ENCODE measurements at regions not wholly inside any gene's neighbourhood (a gene's known extent, or its start where the extent isn't known, plus 50 kb on each side); places are given as distances from the start of the nearest gene placed in this dataset.

DNA sequence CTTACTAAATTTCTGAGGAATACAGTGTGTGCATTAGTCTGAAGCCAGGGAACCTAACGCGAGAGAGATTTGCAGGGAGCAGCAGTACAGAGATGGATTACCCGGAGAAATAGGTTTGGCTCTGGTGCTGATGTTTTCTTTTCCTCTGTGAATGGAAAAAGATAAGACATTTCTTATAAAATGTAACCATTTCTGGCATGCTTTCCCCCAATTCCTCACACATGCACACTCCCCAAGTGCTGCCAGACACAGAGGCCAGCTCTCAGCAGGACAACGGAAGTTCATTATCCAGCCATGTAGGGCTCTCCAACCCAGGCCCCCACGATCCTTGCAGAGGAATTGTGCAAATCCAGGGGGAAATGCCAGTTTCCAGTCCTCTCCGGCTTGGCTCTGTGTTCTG, 224.5 kb upstream of the MGAT5 start:
- no peak overlapping the region for H3K4ac ChIP-seq (replicated peaks; ENCODE audit: insufficient read length, low read depth, low read length)
- WGBS, 2 experiments (ENCODE audit: extremely low coverage in 1 of 2, insufficient coverage in 1 of 2, insufficient read length in 1 of 2, insufficient replicate concordance in 2 of 2, low coverage in 1 of 2, low lambda C conversion rate in 2 of 2, missing lambda C conversion rate in 1 of 2) = 84% methylated on average over 6 of the region's 6 CpGs; no CpG with 5 or more reads in 1 of the 2 experiments
- no peak overlapping the region for H2BK15ac ChIP-seq (ENCODE audit: low read length)
- H4K91ac ChIP-seq (replicated peaks; ENCODE audit: insufficient read length, low read length) = no peak overlapping the region
- H2BK5ac ChIP-seq (ENCODE audit: low read depth, low read length) = no peak overlapping the region
- H3K27ac ChIP-seq (ENCODE audit: low read depth, low read length) = no peak overlapping the region
- H3K79me1 ChIP-seq (ENCODE audit: low read depth, low read length) = no peaks in the 10 kb centered on the region
- ChIA-PET POLR2A (ENCODE audit: partially characterized antibody) (no interaction called here), CTCF (ENCODE audit: partially characterized antibody) (interaction anchor here (1.4 kb wide), 1 partner anchor 10 kb away, joined by 3 read pairs; no protein-coding TSS in a partner anchor)
- H2AK5ac ChIP-seq (ENCODE audit: low read depth, low read length) = no peak overlapping the region
- no peak overlapping the region for H2BK12ac ChIP-seq (ENCODE audit: low read depth, low read length)
- H2BK120ac ChIP-seq (replicated peaks; ENCODE audit: low read depth, low read length) = no peak overlapping the region
- H3K36me3 ChIP-seq (ENCODE audit: control insufficient read depth in 2 of 4, insufficient read depth in 4 of 4, low read length in 3 of 4) = no peaks in the 10 kb centered on the region
- no peak overlapping the region for H2BK20ac ChIP-seq (ENCODE audit: low read length)
- no peak overlapping the region for H3K9ac ChIP-seq (replicated peaks in 1 of 4; ENCODE audit: extremely low read depth in 1 of 4, low read depth in 3 of 4, low read length in 3 of 4)
- no peak overlapping the region for H3K23ac ChIP-seq (ENCODE audit: insufficient read length)
- no peak overlapping the region for H3K14ac ChIP-seq (ENCODE audit: insufficient read length)
- H3K9me3 ChIP-seq (ENCODE audit: insufficient read depth in 2 of 2, low read depth in 1 of 2, low read length in 1 of 2) = peaks cover 0 to 1% of the 10 kb centered on the region in 2 experiments; a peak in 2 of 4 replicates
- DNase-seq (ENCODE audit: low read depth in 1 of 2, low spot score in 2 of 2) = no peak
- no peaks in the 10 kb centered on the region for H4K20me1 ChIP-seq (replicated peaks in 1 of 2; ENCODE audit: control insufficient read depth in 1 of 2, insufficient read depth in 2 of 2, low read length in 2 of 2)
- no peak overlapping the region for H3K4me3 ChIP-seq (ENCODE audit: extremely low read depth in 1 of 4, insufficient read depth in 2 of 4, low read depth in 3 of 4, low read length in 4 of 4)
- no peak for FAIRE-seq
- H3K4me1 ChIP-seq (replicated peaks in 1 of 4; ENCODE audit: control insufficient read depth in 3 of 4, insufficient read depth in 4 of 4, low read length in 3 of 4) = peaks cover 0 to 7% (median 0%) of the 10 kb centered on the region in 4 experiments; a peak in 2 of 7 replicates
- no peak for TF ChIP-seq BACH1 (IDR thresholded peaks at IDR 0.05; ENCODE audit: low read length)
- no peak overlapping the region for H4K5ac ChIP-seq (ENCODE audit: insufficient read length, low read depth, low read length)
- peaks cover 2% of the 10 kb centered on the region; the same call in 1 of the 2 replicates for H3K23me2 ChIP-seq (ENCODE audit: low read depth, low read length)
- H3K56ac ChIP-seq (replicated peaks; ENCODE audit: insufficient read length, low read depth, low read length) = no peak overlapping the region
- H3K4me2 ChIP-seq (ENCODE audit: insufficient read depth in 1 of 2, low read depth in 2 of 2, low read length in 2 of 2) = no peak overlapping the region
- no peaks in the 10 kb centered on the region; a peak in 1 of 7 replicates for H3K27me3 ChIP-seq (replicated peaks in 1 of 4; ENCODE audit: control insufficient read depth in 3 of 4, extremely low read depth in 1 of 4, insufficient read depth in 3 of 4, low read length in 3 of 4)
- H3K18ac ChIP-seq (ENCODE audit: extremely low read depth, low read length) = no peak overlapping the region
- H3K79me2 ChIP-seq (ENCODE audit: control insufficient read depth in 1 of 2, insufficient read depth in 2 of 2, low read length in 2 of 2) = no peaks in the 10 kb centered on the region
- H4K8ac ChIP-seq (ENCODE audit: extremely low read depth, insufficient read depth, low read length) = no peak overlapping the region
- no peak overlapping the region for H2AFZ ChIP-seq (ENCODE audit: low read length)

Data from H1 (cell line).